HG02588 (cell line): ENCODE measurements at regions not wholly inside any gene's neighbourhood (a gene's known extent, or its start where the extent isn't known, plus 50 kb on each side); places are given as distances from the start of the nearest gene placed in this dataset.
"Not testable (repeated sequence)": the region's sequence is repeated elsewhere in the genome, so short reads cannot be mapped to it uniquely, and the experiment has no call there.

Experiments
- ATAC-seq: cut with Tn5 transposase; IDR thresholded peaks from one replicate; pipeline ENCODE4 v1.9.1; 2021; ENCODE audit warnings: mild to moderate bottlenecking, moderate library complexity; ENCODE audit not compliant: unreplicated experiment

DNA sequence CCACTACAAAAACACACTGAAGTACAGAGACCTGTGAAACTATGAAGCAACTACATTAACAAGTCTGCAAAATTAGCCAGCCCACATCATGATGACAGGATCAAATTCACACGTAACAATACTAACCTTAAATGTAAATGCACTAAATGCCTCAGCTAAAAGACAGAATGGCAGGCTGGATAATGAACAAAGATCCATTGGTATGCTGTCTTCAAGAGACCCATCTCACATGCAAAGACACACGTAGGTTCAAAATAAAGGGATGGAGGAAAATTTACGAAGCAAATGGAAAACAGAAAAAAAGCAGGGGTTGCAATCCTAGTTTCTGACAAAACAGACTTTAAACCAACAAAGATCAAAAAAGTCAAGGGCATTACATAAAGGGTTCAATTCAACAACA lies 120.1 kb upstream of the OSTN start:
- not testable (repeated sequence) for ATAC-seq

DNA sequence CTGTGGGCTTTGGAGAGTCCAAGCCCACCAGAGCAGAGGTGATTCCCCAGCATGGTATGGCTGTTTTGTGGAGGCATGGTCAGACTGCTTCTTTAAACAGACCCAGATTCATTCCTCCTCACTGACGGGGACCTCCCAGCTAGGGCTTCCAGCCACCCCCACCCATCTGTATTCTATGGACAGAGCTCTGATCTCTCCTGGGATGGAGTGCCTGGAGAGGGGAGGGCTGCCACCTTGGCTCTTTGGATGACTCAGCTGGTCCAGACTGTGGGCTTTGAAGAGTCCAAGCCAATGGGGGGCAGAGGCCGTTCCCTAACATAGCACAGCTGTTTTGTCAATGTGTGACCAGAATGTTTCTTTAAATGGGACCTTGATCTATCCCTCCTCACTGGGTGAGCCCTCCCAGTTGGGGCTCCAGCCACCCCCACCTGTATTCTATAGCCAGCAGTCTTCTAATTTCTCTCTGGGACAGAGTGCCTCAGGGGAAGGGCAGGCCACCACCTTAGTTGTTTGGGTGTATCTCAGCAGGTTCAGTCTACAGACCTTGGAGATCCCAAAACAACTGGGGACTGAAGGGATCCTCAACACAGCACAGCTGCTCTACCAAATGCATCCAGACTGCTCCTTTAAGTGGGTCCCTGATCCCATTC lies 122.0 kb upstream of the OSTN start:
- no peak for ATAC-seq

DNA sequence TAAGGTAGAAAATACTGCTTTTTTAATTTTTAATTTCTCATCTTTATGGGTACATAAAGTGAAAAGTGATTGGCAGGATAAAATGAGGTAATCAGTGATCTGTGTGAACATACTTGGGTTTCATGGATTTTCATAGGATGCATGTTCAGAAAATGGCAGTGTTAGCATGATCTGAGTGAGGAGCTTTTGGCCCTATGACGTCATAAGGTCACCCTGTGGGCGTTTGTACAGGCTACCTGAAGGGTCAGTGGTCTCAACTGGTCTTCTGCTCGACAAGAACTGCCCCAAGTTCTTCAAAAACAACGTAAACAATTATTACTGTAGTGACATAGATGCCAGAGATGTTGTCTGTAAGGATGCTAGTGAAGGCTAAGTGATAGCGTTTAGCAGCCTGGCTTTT lies 124.5 kb upstream of the OSTN start:
- no peak for ATAC-seq

DNA sequence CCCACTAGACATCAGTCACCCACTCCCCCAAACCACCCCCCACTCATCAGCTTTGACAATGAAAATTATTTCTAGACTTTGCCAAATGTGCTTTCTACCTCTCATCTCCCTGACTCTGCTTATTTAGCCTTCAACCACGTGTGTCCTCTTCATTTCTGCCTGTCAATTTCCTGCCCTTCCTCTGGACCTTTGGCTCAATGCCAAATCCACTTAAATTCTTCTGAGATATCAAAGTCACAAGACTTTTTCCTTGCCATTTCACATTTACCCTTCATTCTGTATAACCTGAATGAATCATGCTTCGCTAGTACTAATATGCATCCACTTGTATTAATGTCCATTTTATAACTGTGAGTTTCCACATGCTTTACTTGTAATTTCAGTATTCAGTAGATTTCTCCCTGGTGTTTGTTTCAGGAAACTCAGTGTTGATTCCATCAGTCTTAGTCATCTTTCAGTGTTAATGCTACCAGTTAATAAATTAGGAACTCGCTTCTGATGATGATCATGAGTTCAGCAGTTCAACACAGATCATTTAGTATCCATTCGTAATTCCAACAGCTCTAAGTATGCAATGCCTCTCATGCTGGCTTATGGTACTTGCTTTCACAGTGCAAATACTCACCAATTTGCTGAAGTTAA lies 128.2 kb upstream of the OSTN start:
- ATAC-seq, result no peak

DNA sequence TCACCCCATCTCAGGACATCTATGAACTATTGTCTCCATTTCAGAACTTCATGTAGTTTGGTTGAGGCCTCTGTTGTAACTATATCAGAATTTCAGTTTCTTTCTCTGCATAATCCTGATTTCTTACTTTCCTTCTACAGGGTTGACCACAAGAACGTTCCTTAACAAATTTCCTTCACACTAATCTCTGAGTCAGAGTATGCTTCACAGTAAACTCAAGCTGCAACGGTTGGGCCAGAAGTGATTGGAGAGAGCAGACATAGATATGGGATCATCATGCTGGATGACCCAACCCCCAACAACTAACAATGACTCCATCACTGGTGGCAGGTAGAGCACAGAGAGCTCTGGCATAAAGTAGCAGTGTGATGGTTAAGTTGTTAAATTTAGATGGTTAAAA lies 128.8 kb upstream of the OSTN start:
- no peak for ATAC-seq

DNA sequence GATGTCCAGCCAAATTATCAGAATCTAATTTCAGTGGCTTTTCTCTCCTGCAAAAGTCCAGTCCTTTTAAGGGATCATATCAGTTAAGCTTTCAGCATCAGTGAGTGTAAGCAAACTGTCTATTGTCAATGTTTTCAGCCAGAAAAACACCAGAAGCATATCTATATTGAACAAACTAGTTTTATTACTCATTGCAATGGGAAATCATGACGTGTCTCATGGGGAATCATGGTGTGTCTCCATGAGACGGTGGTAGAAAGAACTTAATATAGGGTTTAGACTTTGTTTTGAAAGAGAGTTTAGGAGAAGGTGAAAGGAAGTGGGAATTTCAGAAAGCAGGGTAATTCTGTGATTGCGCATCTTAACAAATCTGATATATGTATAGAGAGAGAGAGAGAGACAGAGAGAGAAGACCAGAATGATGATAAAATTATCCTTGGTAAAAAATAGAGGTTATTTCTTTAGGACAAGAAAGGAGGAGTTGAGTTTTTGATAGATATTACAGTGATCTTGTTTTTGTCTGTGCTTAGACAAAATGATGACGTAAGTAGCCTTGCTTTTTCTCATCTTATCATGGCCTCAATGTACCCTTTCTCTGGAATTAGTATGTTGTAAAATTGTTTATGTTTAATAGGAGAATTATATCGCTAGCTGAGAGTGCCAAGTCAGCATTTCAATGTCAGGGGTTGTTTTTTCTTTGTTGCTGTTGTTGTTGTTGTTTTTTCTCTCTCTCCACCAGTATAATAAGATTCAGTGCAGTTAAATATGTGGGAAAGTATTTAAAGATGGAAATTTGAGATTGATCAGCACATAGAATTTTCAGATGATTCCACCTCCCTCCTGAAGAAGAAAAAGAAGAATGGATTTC lies 129.9 kb upstream of the OSTN start:
- no peak for ATAC-seq

DNA sequence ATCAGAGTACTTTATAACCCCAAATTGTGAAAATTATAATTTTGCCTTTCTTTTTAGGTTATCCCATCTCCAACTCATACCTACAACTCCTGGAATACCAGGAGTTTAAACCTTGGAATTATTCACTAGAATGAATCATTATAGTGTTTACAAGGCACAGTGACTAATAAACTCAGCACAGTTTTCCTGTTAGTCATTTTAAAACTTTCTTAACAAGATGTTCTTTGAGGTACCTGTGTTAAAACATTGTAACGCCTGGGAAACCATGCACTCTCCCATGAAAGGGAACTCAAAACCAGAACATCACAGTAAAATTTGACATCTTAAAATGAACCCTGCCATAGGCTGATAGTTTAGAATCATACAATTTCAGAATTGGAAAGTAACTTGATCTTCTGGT lies 132.4 kb upstream of the OSTN start:
- no peak for ATAC-seq

DNA sequence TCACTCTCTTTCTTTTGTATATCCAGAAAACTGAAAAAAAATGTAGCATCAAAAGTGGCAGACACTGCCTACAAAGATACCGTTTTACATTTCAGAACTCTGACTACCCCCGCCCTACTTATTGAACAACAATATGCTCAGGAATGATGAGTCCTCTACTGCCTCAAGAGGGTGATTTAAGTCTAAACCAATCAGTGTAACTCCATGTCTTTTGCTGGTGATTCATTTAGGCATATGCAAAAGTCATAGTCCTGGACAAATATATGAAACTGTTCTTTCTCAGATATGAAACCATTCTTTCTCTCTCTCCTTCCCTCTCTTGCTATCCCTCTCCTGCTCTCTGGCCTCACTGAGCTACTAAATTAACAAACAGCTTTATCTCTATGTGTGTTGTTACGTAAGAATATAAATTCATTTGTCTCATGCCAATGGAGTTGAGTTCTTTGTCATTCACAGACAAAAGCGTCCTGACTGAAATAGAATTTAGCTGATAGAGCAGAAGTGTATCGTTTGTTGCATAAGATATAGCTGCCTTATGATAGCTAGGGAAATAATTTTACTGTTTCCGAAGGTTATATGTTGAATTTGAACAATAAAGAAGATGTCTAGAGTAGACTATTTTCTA lies 133.7 kb upstream of the OSTN start:
- no peak for ATAC-seq

DNA sequence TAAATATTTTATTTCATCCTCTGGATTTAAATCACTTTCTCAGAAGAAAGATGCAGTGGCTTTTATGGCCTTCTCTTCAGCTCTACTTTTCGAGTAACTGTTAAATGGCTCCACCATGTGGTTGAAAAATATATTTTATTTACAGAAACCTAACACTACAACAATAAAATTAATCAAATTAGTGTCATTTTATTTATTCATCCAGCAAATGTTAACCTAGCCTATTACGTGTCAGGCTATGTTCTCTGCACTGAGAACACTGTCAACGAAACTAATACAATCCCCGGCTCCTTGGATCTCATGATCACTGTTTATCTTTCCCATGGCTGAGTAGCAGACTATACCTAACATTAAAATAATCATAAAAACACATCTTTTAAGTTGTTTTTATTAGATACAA lies 148.0 kb upstream of the OSTN start:
- no peak for ATAC-seq

DNA sequence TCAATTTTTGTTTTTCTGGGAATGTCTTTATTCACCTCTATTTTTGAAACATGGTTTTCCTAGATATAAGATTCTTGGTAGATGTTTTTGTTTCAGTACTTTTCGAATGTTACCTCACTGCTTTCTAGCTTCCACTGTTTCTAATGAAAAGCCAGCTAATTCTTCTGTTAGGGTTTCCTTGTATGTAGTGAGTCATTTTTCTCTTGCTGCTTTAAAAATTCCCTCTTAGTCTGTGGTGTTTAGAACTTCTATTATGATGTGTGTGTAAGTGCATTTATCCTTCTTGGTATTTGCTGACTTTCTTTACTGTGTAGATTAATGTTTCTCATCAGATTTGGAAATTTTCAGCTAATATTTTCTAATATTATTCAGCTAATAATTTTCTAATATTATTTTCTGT lies 151.1 kb upstream of the OSTN start:
- no peak for ATAC-seq

DNA sequence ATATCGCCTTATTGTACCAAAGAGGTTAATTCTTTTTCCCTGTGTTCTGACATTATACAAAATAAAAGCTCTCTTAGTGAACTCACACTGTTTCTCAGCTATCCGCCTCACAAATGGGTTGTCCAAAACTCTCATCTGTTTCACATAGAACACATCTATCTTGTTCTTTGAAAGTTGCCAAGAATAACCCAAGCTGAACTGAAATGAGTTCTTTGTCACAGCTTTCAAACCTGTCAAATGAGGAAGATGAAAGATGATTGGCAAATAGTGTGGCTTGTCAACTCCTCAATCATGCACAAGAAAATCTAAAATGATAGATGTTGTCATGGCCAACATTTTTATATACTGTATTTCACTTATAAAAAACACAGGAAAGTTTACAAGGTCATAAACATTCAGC lies 168.1 kb upstream of the OSTN start:
- no peak for ATAC-seq

DNA sequence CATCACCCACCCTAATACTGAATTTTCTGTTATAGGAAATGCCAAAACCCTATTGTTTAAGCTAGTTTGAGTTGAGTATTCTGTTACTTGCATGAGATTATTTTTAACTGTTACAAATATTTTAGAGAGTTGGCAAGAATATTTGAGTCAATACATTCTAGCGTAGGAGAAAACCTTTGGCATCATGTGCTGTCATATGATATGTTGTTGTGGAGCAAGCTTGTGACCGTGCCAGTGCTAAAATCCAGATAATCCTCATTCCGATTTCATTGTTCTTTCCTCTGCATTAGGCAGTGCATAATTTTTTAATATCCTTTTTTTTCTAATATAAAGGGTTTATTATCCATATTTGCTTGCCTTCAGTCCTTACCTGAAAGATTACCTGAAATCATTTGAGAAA lies 168.0 kb upstream of the GMNC start:
- no peak for ATAC-seq

DNA sequence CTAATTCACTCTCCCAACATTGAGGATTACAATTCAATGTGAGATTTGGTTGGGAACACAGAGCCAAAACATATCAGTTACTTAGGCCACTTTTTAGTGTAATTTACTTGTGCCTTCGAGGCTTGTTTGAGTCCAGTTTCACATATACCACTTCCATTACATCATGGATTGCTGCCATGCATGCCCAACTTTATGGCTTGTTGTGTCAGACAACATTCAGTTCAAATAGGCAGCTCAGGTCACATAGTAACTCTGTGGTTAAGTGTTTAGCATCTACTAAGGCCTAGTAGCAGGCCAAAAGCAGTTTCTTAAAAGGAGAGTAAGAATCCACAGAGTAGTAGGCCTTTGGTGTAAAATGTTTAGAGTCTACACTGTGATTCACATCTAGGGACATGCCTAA lies 164.3 kb upstream of the GMNC start:
- no peak for ATAC-seq

DNA sequence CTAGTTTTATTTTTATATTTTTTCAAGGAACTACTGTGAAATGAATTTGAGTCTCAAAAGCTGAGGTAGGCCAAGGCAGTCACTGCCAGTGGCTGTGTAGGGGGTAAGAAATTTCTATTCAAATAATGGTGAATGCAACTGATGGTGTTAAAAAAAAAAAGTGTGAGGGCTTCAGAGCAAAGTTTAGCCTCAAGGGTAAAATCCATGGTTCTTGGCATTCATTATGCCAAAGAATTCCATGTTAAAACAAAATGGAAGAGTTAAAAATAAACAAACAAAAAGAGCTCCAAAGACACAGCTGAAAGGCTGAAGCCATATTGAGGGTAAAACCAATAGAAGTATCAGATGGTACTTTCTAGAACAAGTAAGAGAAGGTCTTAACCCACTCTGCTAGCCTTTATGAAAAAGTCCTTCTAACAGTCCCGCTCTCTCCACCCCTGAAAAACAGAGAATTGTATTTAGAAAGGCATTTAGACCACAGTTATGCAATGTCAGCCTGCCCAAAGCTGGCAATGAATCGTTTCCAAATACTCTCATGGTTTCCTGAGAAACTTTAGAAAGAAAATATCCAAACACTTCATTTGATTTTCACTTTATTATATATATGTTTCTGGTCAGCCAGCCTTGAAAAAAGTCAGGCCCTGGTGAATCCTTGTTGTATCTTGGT lies 158.4 kb upstream of the GMNC start:
- ATAC-seq, result no peak

DNA sequence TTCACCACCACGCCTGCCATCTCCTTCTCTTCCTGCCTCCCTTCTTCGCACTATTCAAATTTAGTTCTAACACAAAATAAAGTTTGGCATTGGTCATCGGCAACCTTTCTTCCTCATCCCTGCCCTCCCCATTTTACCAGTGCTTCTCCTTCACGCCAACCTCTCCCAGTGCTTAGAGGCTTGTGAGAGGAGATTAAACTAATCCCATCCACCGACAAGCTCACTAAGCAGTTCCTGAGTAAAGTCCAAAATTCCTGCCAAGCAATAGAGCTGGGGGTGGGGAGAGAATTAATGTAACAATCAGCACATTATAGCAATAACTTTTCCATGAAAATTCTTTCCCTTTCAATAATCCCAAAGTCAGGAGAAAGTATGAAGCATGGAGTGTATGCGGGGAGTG lies 157.4 kb upstream of the GMNC start:
- no peak for ATAC-seq

DNA sequence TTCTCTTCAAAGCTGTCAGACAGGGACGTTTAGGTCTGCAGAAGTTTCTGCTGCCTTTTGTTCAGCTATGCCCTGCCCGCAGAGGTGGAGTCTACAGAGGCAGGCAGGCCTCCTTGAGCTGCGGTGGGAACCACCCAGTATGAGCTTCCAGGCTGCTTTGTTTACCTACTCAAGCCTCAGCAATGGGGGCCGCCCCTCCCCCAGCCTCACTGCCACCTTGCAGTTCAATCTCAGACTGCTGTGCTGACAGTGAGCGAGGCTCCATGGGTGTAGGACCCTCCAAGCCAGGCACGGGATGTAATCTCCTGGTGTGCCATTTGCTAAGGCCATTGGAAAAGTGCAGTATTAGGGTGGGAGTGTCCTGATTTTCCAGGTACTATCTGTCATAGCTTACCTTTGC lies 153.5 kb upstream of the GMNC start:
- not testable (repeated sequence) for ATAC-seq

DNA sequence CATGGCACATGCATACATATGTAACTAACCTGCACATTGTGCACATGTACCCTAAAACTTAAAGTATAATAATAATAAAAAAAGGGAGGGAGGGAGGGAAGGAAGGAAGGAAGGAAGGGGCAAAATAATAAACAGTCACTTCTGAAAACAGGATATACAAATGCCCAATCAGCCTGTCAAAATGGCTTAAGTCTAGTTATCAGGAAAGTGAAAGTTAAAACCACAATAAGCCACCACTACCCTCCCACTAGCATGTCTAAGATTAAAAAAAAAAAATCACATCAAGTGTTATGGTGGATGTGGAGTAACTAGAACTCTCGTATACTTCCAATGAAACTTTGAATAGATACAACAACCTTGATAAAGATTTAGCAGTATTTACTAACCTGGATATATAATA lies 145.6 kb upstream of the GMNC start:
- ATAC-seq, result no peak

DNA sequence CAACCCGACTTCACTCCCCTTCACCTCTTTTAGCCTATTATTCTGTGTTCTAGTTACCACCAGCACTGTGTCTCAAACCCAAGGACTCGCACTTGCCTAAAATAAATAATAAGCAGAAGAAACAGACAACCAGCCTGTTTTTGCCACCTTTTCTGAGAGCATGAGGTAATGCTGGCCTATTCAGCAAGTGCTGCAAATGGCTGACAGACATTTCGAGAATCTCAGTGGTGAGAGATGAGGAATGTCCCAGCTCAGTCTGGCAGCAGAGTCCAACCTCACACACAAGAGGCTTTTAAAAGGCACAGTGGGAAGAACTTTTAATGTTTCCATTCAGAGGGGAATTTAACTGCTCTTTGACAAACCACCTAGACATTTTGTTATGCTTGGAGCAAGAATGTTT lies 143.3 kb upstream of the GMNC start:
- peak; percentile 82 for ATAC-seq

DNA sequence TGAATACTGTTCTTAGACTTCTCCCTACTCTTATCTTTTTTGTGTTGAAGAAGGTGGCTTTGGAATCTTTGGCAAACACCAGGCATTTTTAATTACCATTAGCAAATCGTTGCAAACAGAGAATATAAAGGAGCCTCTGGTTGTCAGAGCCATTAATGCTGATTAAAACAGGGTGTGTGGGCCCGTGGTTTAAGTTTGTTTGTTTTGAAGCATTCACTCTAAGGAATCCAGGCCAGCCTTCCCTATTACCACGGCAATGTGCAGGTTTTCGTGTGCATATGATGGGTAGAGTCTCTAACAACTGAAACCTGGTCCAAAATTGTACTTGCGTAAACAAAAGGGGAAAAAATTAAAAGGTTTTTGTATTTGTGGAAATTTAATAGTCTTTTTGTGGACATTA lies 141.2 kb upstream of the GMNC start:
- ATAC-seq, result no peak

DNA sequence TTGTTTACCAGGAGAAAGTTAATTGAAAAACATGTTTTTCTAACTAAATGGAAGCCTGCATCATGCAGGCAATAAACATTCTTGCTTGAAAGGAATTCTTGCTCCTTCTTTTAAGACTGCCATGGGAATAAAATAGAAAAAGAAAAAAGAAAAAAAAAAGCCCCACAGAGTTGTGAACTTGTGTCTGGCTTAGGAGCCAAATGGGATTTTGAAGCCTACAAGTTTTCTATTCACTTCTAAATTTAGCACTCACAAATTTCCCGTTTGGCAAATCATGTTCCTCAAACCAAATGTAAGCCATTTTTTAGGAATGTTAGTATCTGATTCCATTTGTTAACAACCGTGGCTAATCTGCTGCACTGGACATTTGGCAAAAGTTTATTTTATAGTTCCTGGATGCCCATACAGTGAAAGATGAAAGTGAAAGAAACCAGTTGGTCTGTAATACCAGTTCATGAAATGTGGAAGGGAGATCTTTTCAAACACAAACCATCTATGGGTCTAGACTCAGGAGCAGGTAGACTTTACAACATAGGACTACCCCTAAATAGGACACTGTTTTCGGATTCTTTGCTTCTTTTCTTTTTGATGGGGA lies 133.8 kb upstream of the GMNC start:
- ATAC-seq, result no peak

DNA sequence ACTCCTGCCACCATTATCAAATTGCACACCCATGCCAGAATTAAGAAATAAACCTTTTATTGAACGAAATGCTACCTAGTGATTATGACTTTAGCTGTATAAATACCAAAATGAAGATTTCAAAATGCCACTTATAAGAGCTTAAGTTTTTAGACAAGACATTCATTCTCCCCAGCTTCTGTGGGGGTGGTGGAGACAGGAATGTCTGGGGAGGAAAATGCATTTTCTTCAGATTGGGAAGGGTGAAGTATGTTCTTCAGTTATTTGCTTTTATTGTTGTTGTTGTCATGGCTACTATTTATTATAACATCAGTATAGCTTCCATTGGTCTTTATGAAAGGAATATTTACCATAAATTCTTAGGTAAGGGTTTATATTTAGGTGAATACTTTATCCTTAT lies 132.7 kb upstream of the GMNC start:
- no peak for ATAC-seq
